ENCODE measurements at regions not wholly inside any gene's neighbourhood (a gene's known extent, or its start where the extent isn't known, plus 50 kb on each side); places are given as distances from the start of the nearest gene placed in this dataset.
"Not testable (repeated sequence)": the region's sequence is repeated elsewhere in the genome, so short reads cannot be mapped to it uniquely, and the experiment has no call there.

- POLR2A ChIA-PET = interaction anchor here (0.9 kb wide), 1 partner anchor 13 kb away, joined by 3 read pairs; no protein-coding TSS in a partner anchor
- H3K27ac Mint-ChIP-seq (ENCODE audit: low read depth, unreplicated experiment) = no peak overlapping the region
- BruUV-seq (replicated peaks) = no TSS peak
- CTCF ChIA-PET = no interaction called here
- H3K4me3 Mint-ChIP-seq (ENCODE audit: unreplicated experiment) = no peak overlapping the region
- TF ChIP-seq, protein P1, sequence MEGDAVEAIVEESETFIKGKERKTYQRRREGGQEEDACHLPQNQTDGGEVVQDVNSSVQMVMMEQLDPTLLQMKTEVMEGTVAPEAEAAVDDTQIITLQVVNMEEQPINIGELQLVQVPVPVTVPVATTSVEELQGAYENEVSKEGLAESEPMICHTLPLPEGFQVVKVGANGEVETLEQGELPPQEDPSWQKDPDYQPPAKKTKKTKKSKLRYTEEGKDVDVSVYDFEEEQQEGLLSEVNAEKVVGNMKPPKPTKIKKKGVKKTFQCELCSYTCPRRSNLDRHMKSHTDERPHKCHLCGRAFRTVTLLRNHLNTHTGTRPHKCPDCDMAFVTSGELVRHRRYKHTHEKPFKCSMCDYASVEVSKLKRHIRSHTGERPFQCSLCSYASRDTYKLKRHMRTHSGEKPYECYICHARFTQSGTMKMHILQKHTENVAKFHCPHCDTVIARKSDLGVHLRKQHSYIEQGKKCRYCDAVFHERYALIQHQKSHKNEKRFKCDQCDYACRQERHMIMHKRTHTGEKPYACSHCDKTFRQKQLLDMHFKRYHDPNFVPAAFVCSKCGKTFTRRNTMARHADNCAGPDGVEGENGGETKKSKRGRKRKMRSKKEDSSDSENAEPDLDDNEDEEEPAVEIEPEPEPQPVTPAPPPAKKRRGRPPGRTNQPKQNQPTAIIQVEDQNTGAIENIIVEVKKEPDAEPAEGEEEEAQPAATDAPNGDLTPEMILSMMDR (IDR thresholded peaks at IDR 0.05; ENCODE audit: unreplicated experiment) = no peak
- intact Hi-C loops (cut with micrococcal nuclease) = no loop called here
- H3K36me3 Mint-ChIP-seq (ENCODE audit: insufficient read depth, unreplicated experiment) = no peaks in the 10 kb centered on the region
- no peaks in the 10 kb centered on the region for H3K9me3 Mint-ChIP-seq (ENCODE audit: unreplicated experiment)
- H3K4me1 Mint-ChIP-seq (ENCODE audit: insufficient read depth, unreplicated experiment) = no peaks in the 10 kb centered on the region
- H3K27me3 Mint-ChIP-seq (ENCODE audit: insufficient read depth, unreplicated experiment) = no peaks in the 10 kb centered on the region
- DNase-seq (ENCODE audit: unreplicated experiment) = no peak
These were observed 1430.4 kb upstream of the ACVR2A start for GRCh38 chr2:146414456-146414855.

GRCh38 chr2:146413086-146413610 lies 1431.7 kb upstream of the ACVR2A start:
- no TSS peak for BruUV-seq (replicated peaks)
- Mint-ChIP-seq H3K4me3 (ENCODE audit: unreplicated experiment) (no peak overlapping the region), H3K27ac (ENCODE audit: low read depth, unreplicated experiment) (no peak overlapping the region), H3K36me3 (ENCODE audit: insufficient read depth, unreplicated experiment) (no peaks in the 10 kb centered on the region), H3K4me1 (ENCODE audit: insufficient read depth, unreplicated experiment) (no peaks in the 10 kb centered on the region), H3K27me3 (ENCODE audit: insufficient read depth, unreplicated experiment) (no peaks in the 10 kb centered on the region), H3K9me3 (ENCODE audit: unreplicated experiment) (no peaks in the 10 kb centered on the region)
- ChIA-PET POLR2A (no interaction called here), CTCF (interaction anchor here (0.6 kb wide), 1 partner anchor 1254 kb away, joined by 3 read pairs; no protein-coding TSS in a partner anchor)
- TF ChIP-seq, protein P1 (IDR thresholded peaks at IDR 0.05; ENCODE audit: unreplicated experiment) = no peak
- intact Hi-C loops (cut with micrococcal nuclease) = no loop called here
- DNase-seq (ENCODE audit: unreplicated experiment) = no peak

DNA sequence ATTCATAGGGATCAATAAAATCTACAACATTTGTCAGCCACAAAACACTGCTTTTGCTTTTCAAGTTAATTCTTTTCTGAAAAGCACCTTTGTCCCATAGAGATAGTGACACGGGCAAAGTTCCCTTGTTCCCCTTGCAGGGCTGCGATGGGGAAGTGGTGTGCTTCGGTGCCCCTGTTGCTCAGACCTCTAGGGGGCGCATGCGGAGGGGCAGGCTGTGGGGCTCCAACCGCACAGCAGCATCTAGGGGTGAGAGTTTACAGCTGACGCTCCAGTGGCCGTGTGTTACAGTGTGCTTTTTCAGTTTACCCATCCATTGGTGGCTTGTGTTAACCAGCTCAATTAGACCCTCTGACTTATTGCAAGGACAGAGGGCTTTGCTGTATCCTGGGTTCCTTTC lies 1432.2 kb upstream of the ACVR2A start:
- Mint-ChIP-seq H3K27ac (ENCODE audit: low read depth, unreplicated experiment) (no peak overlapping the region), H3K36me3 (ENCODE audit: insufficient read depth, unreplicated experiment) (no peaks in the 10 kb centered on the region), H3K4me1 (ENCODE audit: insufficient read depth, unreplicated experiment) (no peaks in the 10 kb centered on the region), H3K9me3 (ENCODE audit: unreplicated experiment) (no peaks in the 10 kb centered on the region), H3K4me3 (ENCODE audit: unreplicated experiment) (no peak overlapping the region), H3K27me3 (ENCODE audit: insufficient read depth, unreplicated experiment) (no peaks in the 10 kb centered on the region)
- DNase-seq (ENCODE audit: unreplicated experiment) = no peak
- TF ChIP-seq, protein P1 (IDR thresholded peaks at IDR 0.05; ENCODE audit: unreplicated experiment) = no peak
- CTCF ChIA-PET = no interaction called here
- POLR2A ChIA-PET = no interaction called here
- no TSS peak for BruUV-seq (replicated peaks)
- intact Hi-C loops (cut with micrococcal nuclease) = no loop called here

DNA sequence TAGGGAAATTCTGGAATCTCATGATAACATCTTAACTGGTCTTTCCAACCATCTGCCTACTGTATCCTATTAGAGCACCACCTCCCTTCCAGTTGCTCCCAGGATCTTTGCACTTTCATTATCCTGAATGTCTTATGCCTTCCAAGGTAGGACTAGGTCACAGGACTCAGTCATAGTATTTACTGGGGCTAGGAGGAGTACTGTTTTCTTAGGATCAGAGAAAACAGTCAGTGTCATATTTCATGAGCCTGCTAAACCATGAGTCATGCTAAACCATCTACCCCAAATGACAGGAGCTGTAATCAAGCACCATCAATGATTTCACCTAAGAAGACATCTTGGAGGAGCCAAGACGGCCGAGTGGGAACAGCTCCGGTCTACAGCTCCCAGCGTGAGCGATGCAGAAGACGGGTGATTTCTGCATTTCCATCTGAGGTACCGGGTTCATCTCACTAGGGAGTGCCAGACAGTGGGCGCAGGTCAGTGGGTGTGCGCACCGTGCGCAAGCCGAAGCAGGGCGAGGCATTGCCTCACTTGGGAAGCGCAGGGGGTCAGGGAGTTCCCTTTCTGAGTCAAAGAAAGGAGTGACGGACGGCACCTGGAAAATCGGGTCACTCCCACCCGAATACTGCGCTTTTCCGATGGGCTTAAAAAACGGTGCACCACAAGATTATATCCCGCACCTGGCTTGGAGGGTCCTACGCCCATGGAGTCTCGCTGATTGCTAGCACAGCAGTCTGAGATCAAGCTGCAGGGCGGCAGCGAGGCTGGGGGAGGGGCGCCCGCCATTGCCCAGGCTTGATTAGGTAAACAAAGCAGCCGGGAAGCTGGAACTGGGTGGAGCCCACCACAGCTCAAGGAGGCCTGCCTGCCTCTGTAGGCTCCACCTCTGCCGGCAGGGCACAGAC lies 1439.2 kb upstream of the ACVR2A start:
- DNase-seq (ENCODE audit: unreplicated experiment) = peak; percentile 62
- H3K9me3 Mint-ChIP-seq (ENCODE audit: unreplicated experiment); H3K27me3 Mint-ChIP-seq (ENCODE audit: insufficient read depth, unreplicated experiment); CTCF ChIA-PET; POLR2A ChIA-PET; H3K4me1 Mint-ChIP-seq (ENCODE audit: insufficient read depth, unreplicated experiment); H3K4me3 Mint-ChIP-seq (ENCODE audit: unreplicated experiment); H3K27ac Mint-ChIP-seq (ENCODE audit: low read depth, unreplicated experiment); H3K36me3 Mint-ChIP-seq (ENCODE audit: insufficient read depth, unreplicated experiment); BruUV-seq (replicated peaks); intact Hi-C loops (cut with micrococcal nuclease): not testable (repeated sequence)

DNA sequence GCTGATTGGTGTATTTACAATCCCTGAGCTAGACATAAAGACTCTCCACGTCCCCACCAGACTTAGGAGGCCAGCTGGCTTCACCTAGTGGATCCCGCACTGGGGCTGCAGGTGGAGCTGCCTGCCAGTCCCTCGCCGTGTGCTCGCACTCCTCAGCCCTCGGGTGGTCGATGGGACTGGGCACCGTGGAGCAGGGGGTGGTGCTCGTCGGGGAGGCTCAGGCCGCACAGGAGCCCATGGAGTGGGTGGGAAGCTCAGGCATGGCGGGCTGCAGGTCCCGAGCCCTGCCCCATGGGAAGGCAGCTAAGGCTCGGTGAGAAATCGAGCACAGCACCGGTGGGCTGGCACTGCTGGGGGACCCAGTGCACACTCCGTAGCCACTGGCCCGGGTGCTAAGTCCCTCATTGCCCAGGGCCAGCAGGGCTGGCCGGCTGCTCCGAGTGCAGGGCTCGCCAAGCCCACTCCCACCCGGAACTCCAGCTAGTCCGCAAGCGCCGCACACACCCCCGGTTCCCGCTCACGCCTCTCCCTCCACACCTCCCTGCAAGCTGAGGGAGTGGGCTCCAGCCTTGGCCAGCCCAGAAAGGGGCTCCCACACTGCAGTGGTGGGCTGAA lies 1441.2 kb upstream of the ACVR2A start:
- H3K36me3 Mint-ChIP-seq (ENCODE audit: insufficient read depth, unreplicated experiment); BruUV-seq (replicated peaks); H3K4me3 Mint-ChIP-seq (ENCODE audit: unreplicated experiment); H3K27ac Mint-ChIP-seq (ENCODE audit: low read depth, unreplicated experiment); POLR2A ChIA-PET; H3K9me3 Mint-ChIP-seq (ENCODE audit: unreplicated experiment); H3K27me3 Mint-ChIP-seq (ENCODE audit: insufficient read depth, unreplicated experiment); intact Hi-C loops (cut with micrococcal nuclease); DNase-seq (ENCODE audit: unreplicated experiment); H3K4me1 Mint-ChIP-seq (ENCODE audit: insufficient read depth, unreplicated experiment): not testable (repeated sequence)
- CTCF ChIA-PET = interaction anchor here (0.6 to 0.7 kb wide), 2 partner anchors 297 to 523 kb away, joined by 3 to 4 read pairs; no protein-coding TSS in a partner anchor

Data from MCF 10A (cell line).